Central memory CD8-positive, alpha-beta T cell (primary cell): ENCODE measurements at regions not wholly inside any gene's neighbourhood (a gene's known extent, or its start where the extent isn't known, plus 50 kb on each side); places are given as distances from the start of the nearest gene placed in this dataset.
A peak's percentile ranks its signal among the peaks of the same experiment; 100 is the strongest.
"Not testable (repeated sequence)": the region's sequence is repeated elsewhere in the genome, so short reads cannot be mapped to it uniquely, and the experiment has no call there.

Experiments
- ATAC-seq: fragments of 150-1000 bp; cut with Tn5 transposase; replicated peaks from 2 replicates; pipeline ENCODE4 v1.10.0; 2022; ENCODE audit warnings: mild to moderate bottlenecking, moderate FRiP score, moderate number of reproducible peaks; ENCODE audit not compliant: poor library complexity, severe bottlenecking; ENCODE audit errors: extremely low read depth
- DNase-seq, 2 donors: peaks; one replicate each; pipeline ENCODE4 v3.0.0; 2021; ENCODE audit warnings: low spot score in 2 of 2
- H3K27ac Mint-ChIP-seq: one replicate; pipeline ENCODE4 v1.8.0; 2022; ENCODE audit warnings: low read depth, mild to moderate bottlenecking, moderate library complexity, mixed read lengths
- H3K27me3 Mint-ChIP-seq: one replicate; pipeline ENCODE4 v1.8.0; 2022; ENCODE audit warnings: mixed read lengths
- H3K36me3 Mint-ChIP-seq: one replicate; pipeline ENCODE4 v1.8.0; 2022; ENCODE audit warnings: mild to moderate bottlenecking, moderate library complexity, mixed read lengths; ENCODE audit not compliant: insufficient read depth
- H3K4me1 Mint-ChIP-seq: one replicate; pipeline ENCODE4 v1.8.0; 2022; ENCODE audit warnings: mixed read lengths
- H3K4me3 Mint-ChIP-seq: one replicate; pipeline ENCODE4 v1.8.0; 2022; ENCODE audit warnings: mild to moderate bottlenecking, moderate library complexity, mixed read lengths
- H3K9me3 Mint-ChIP-seq: one replicate; pipeline ENCODE4 v1.8.0; 2022; ENCODE audit warnings: mixed read lengths

- not testable (repeated sequence) for ATAC-seq, H3K4me1 Mint-ChIP-seq, H3K36me3 Mint-ChIP-seq, H3K27ac Mint-ChIP-seq, H3K4me3 Mint-ChIP-seq, H3K9me3 Mint-ChIP-seq, DNase-seq, H3K27me3 Mint-ChIP-seq
Measured at GRCh38 chr2:87317193-87317592, 295.5 kb upstream of the PLGLB1 start.

GRCh38 chr2:87318814-87319491 is 297.3 kb upstream of the PLGLB1 start:
- not testable (repeated sequence) for H3K27ac Mint-ChIP-seq, H3K9me3 Mint-ChIP-seq, H3K27me3 Mint-ChIP-seq, ATAC-seq, H3K36me3 Mint-ChIP-seq, DNase-seq, H3K4me3 Mint-ChIP-seq, H3K4me1 Mint-ChIP-seq

GRCh38 chr2:87319705-87320104 is 298.1 kb upstream of the PLGLB1 start:
- not testable (repeated sequence) for H3K4me3 Mint-ChIP-seq, H3K27me3 Mint-ChIP-seq, ATAC-seq

DNA sequence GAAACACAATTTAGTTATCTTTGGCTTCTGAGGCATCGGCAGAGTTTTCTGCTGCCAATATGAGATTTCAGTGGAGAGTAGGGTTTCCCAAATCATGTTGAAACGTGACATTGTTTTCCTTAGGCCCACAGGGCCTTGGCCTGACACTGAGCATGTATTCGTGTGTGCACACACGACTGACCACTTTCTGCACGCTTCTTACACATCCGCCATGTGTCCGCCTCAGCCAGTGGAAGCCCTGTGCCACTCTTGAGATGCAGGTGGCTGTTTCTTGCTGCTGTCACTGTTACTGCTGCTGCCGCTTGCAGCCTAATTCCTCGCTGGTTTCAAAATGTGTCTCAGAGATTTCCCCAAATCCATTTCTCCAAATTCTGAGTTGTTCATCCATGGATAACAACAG is 299.6 kb upstream of the PLGLB1 start:
- not testable (repeated sequence) for ATAC-seq, H3K27me3 Mint-ChIP-seq, H3K36me3 Mint-ChIP-seq, H3K27ac Mint-ChIP-seq, H3K9me3 Mint-ChIP-seq, DNase-seq, H3K4me3 Mint-ChIP-seq
- H3K4me1 Mint-ChIP-seq, result peaks cover 16% of the 10 kb centered on the region

More at GRCh38 chr2:87319705-87320104, 298.1 kb upstream of the PLGLB1 start:
- H3K9me3 Mint-ChIP-seq, H3K27ac Mint-ChIP-seq, DNase-seq, H3K36me3 Mint-ChIP-seq: not testable (repeated sequence)
- H3K4me1 Mint-ChIP-seq, result peaks cover 14% of the 10 kb centered on the region

- Mint-ChIP-seq H3K4me3 (peak overlapping the region; percentile 55), H3K4me1 (peaks cover 16% of the 10 kb centered on the region), H3K27ac (peak overlapping the region; percentile 22)
- not testable (repeated sequence) for DNase-seq, H3K27me3 Mint-ChIP-seq, H3K36me3 Mint-ChIP-seq, H3K9me3 Mint-ChIP-seq
- peak; percentile 50 for ATAC-seq
Measured at GRCh38 chr2:87324335-87325041, 302.8 kb upstream of the PLGLB1 start.

DNA sequence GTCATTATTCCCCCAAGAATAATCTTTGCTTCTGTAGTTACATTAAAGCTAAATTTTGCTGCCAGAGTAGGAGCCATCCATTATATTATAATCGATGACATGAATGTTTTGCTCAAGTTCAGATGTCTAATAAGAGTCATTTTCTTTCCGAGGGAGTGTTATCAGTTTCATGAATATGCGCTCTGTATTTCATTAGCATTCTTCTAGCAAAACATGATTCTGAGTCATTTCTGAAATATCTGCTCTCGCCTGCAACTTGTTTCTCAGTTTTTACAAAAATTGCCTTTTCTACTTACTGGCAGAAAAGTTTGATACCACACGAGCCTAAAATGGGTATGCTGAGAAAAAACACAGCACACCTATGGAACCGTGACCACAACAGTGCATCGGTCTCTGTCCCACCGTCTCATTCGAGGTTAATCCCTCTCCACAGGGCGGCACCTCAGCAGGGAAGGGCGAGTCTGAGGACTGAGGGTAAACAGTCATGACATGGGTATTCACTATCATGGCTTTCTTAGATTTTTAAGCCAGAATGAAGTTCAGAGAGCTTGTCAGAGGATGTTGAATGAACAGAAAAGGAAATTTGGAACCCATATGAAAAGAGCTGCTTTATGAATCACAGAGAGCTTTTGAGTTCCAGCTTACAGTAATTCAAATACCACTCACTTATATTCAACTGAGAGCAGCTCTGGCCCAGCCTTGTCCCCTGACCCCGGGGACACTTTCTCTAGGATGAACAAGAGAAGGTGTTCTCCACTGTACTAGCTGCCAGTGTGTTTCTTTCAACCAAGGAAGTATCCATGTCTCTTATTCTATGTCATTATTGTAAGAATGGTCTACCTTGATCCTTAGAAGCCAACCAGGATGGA is 303.6 kb upstream of the PLGLB1 start:
- ATAC-seq, result peak; percentile 45
- DNase-seq, H3K27me3 Mint-ChIP-seq, H3K27ac Mint-ChIP-seq, H3K36me3 Mint-ChIP-seq, H3K9me3 Mint-ChIP-seq: not testable (repeated sequence)
- Mint-ChIP-seq H3K4me1 (peaks cover 16% of the 10 kb centered on the region), H3K4me3 (peak overlapping the region; percentile 55)

DNA sequence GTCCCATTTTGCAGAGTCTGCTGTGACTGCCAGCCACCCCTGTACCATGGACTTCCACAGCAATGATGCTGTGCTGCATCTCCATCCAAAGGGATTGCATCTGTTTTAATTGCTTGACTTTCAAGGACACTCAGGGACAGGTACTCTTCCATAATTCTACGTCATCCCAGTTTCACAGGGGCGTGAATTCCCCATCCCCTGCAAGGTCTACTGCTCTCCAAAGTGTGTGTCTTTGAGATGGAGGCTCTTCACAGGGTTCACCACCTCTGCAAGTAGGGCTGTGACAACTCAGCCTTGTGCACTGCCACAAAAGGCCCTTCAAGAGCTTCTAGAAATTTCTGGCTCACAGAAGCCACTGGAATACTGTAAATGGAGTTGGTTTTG is 304.3 kb upstream of the PLGLB1 start:
- not testable (repeated sequence) for ATAC-seq, H3K27ac Mint-ChIP-seq, DNase-seq, H3K9me3 Mint-ChIP-seq, H3K27me3 Mint-ChIP-seq, H3K4me3 Mint-ChIP-seq, H3K36me3 Mint-ChIP-seq
- peaks cover 16% of the 10 kb centered on the region for H3K4me1 Mint-ChIP-seq

GRCh38 chr2:87326754-87327153 is 305.1 kb upstream of the PLGLB1 start:
- H3K9me3 Mint-ChIP-seq, H3K27ac Mint-ChIP-seq, ATAC-seq, H3K4me3 Mint-ChIP-seq, H3K36me3 Mint-ChIP-seq, DNase-seq, H3K27me3 Mint-ChIP-seq: not testable (repeated sequence)
- peaks cover 16% of the 10 kb centered on the region for H3K4me1 Mint-ChIP-seq

DNA sequence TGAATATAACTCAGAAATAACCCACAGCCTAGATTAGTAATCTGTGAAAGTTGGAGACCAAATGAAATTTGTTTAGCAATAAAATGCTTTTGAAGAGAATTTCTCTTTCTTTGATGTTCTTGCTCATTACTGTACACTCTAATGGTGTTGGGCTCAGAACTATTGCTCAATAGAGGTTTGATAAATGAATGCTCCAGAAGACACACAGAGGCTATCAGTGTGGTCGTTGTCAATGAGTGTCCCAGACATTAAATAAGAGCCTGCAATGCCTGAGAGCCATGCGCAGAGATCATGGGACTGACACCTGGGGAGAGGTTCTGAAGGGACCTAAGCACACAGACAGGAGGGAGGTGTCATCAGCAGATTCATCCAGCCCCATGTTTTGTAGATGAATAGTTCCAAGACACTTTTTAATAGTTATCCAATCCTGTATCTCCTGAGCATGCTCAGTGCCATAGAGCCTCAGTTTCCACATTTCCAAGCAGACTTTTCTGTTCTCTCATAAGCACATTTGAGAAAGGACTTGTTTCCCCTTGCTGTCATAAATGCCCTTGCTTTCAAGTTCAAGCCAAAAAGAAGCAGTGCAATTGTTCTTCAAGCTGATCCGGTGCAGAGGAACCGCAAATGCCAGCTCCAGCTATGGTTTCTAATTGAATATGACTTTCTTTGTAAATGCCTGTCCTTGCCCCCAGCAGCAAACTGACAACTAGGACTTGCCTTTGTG is 306.2 kb upstream of the PLGLB1 start:
- not testable (repeated sequence) for H3K36me3 Mint-ChIP-seq, DNase-seq, H3K27ac Mint-ChIP-seq, ATAC-seq, H3K4me3 Mint-ChIP-seq, H3K27me3 Mint-ChIP-seq, H3K9me3 Mint-ChIP-seq
- H3K4me1 Mint-ChIP-seq, result peaks cover 16% of the 10 kb centered on the region

- not testable (repeated sequence) for H3K27me3 Mint-ChIP-seq, H3K4me1 Mint-ChIP-seq, H3K27ac Mint-ChIP-seq, ATAC-seq, H3K36me3 Mint-ChIP-seq, H3K9me3 Mint-ChIP-seq, DNase-seq, H3K4me3 Mint-ChIP-seq
Measured at GRCh38 chr2:87329529-87329928, 307.9 kb upstream of the PLGLB1 start.

- ATAC-seq, result peak; percentile 54
- H3K4me1 Mint-ChIP-seq, H3K27me3 Mint-ChIP-seq, DNase-seq, H3K4me3 Mint-ChIP-seq, H3K9me3 Mint-ChIP-seq, H3K27ac Mint-ChIP-seq, H3K36me3 Mint-ChIP-seq: not testable (repeated sequence)
Measured at GRCh38 chr2:87330486-87330885, 308.8 kb upstream of the PLGLB1 start.

DNA sequence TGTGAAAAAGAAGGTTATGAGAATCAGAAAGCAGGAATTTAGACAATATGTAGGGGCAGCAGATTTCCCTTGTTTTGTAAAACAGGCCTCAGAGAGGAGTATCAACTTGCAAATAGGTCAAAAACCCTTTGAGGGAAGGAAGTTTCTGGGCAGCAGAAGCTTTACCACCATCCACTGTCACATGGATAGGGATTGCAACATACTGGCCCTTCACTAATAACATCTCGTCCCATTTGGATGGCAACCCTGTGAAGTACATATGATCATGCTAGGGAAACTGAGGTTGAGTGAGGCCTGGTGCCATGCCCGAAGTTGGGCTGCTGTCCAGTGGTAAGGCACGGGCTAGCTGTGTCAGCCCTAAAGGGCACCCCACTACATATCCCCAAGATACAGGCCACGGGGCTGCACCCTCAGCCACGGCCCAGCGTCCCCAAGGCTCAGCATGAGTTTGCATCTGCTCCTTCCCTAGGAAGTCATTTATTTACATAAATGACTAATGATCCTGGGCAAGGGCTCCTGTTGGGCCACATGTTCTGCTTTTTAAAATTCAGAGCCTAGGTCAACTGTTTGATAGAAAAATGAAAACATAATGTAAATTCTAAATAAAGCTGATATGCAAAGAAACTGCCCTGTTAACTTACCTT is 310.4 kb upstream of the PLGLB1 start:
- not testable (repeated sequence) for H3K27ac Mint-ChIP-seq, H3K4me3 Mint-ChIP-seq, DNase-seq, H3K9me3 Mint-ChIP-seq, H3K4me1 Mint-ChIP-seq, H3K27me3 Mint-ChIP-seq, ATAC-seq, H3K36me3 Mint-ChIP-seq
